Mesothelial cell of epicardium (in vitro differentiated cells): ENCODE measurements at regions not wholly inside any gene's neighbourhood (a gene's known extent, or its start where the extent isn't known, plus 50 kb on each side); places are given as distances from the start of the nearest gene placed in this dataset.

Source experiments
- DNase-seq, 2 experiments: peaks; one replicate each; pipeline ENCODE4 v3.0.0; 2021; ENCODE audit warnings: low spot score in 2 of 2; ENCODE audit not compliant: unreplicated experiment in 2 of 2
- H3K27ac Mint-ChIP-seq: 2 replicates; pipeline ENCODE4 v1.8.0; 2021; ENCODE audit warnings: mixed read lengths
- H3K27me3 Mint-ChIP-seq: 2 replicates; pipeline ENCODE4 v1.8.0; 2021; ENCODE audit warnings: low read depth, mixed read lengths
- H3K36me3 Mint-ChIP-seq: 2 replicates; pipeline ENCODE4 v1.8.0; 2021; ENCODE audit warnings: mixed read lengths
- H3K4me1 Mint-ChIP-seq: 2 replicates; pipeline ENCODE4 v1.8.0; 2021; ENCODE audit warnings: mixed read lengths
- H3K4me3 Mint-ChIP-seq: 2 replicates; pipeline ENCODE4 v1.8.0; 2021; ENCODE audit warnings: mild to moderate bottlenecking, moderate library complexity, mixed read lengths
- H3K9me3 Mint-ChIP-seq: 2 replicates; pipeline ENCODE4 v1.8.0; 2021; ENCODE audit warnings: mixed read lengths
- TF ChIP-seq, protein P1 (sequence below): fragments of 200-600 bp; sonication (generic); IDR thresholded peaks from one replicate; pipeline ENCODE4 v1.5.0; 2021; ENCODE audit warnings: antibody characterized with exemption; ENCODE audit not compliant: unreplicated experiment

DNA sequence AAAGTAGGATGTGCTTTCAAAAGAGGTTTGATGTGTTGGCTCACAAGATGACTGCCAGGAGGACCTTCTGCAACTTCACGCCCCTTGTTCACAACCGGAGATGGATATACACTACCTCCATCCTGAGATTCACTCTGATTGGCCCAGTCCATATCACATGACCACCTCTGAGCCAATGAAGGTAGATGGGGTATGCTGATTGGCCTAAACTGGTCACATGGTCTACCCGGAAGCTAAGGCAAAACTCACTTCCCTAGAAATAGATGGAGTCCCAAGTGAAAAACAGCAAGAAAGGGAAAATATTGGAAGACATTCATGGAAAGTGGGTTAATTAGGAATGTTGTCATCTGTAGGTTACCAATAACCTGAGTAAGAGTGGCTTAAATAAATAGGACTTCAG lies 119.7 kb upstream of the MRI1 start:
- Mint-ChIP-seq H3K4me3 (no peak overlapping the region), H3K36me3 (no peaks in the 10 kb centered on the region), H3K4me1 (no peaks in the 10 kb centered on the region), H3K9me3 (peaks cover 11% of the 10 kb centered on the region), H3K27ac (no peak overlapping the region), H3K27me3 (peaks cover 3% of the 10 kb centered on the region)
- TF ChIP-seq, protein P1, sequence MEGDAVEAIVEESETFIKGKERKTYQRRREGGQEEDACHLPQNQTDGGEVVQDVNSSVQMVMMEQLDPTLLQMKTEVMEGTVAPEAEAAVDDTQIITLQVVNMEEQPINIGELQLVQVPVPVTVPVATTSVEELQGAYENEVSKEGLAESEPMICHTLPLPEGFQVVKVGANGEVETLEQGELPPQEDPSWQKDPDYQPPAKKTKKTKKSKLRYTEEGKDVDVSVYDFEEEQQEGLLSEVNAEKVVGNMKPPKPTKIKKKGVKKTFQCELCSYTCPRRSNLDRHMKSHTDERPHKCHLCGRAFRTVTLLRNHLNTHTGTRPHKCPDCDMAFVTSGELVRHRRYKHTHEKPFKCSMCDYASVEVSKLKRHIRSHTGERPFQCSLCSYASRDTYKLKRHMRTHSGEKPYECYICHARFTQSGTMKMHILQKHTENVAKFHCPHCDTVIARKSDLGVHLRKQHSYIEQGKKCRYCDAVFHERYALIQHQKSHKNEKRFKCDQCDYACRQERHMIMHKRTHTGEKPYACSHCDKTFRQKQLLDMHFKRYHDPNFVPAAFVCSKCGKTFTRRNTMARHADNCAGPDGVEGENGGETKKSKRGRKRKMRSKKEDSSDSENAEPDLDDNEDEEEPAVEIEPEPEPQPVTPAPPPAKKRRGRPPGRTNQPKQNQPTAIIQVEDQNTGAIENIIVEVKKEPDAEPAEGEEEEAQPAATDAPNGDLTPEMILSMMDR, result no peak
- DNase-seq, result no peak

DNA sequence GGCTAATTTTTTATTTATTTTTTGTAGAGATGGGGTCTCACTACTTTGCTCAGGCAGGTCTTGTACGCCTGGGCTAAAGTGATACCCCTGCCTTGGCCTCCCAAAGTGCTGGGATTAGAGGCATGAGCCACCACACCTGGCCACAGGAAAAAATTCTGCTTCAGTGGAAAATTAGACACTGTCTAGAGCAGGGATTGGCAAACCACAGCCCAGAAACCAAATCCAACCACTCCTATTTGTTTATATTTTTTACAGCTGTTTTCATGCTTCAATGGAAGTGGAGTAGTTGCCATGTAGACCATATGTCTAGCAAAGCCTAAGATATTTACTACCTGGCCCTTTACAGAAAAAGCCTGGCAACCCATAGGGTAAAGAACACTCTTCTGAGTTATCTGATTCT lies 123.7 kb upstream of the MRI1 start:
- Mint-ChIP-seq H3K36me3 (no peaks in the 10 kb centered on the region), H3K4me3 (no peak overlapping the region), H3K27ac (no peak overlapping the region), H3K4me1 (no peaks in the 10 kb centered on the region), H3K27me3 (peaks cover 7% of the 10 kb centered on the region), H3K9me3 (peaks cover 13% of the 10 kb centered on the region)
- DNase-seq, result no peak
- TF ChIP-seq, protein P1, result no peak

DNA sequence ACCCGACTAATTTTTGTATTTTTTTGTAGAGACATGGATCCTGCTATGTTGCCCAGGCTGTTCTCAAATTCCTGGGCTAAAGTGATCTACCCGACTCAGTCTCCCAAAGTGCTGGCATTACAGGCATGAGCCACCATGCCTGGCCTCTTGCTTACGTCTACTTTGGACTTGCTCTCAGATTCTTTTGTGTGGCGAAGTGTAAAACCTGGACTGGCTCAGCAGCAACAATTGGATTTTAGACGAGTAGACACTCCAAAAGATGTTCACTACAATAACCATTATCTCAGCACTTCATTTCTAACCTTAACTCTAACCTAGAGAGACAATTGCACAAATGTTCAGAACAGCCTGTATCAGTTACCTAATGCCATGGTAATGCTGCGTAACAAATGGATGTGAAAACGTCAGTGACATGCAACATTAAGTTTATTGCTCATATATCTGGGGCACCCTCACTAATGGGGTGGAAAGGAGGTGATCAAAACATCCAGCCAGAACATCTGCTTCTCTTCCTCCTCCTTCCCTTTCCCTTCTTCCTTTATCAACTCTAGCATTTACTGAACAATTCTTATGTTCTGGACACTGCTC lies 124.9 kb upstream of the MRI1 start:
- DNase-seq, result no peak
- Mint-ChIP-seq H3K9me3 (peaks cover 10% of the 10 kb centered on the region), H3K27ac (no peak overlapping the region), H3K4me3 (no peak overlapping the region), H3K27me3 (peaks cover 7% of the 10 kb centered on the region), H3K36me3 (no peaks in the 10 kb centered on the region), H3K4me1 (no peaks in the 10 kb centered on the region)
- TF ChIP-seq, protein P1, result no peak

DNA sequence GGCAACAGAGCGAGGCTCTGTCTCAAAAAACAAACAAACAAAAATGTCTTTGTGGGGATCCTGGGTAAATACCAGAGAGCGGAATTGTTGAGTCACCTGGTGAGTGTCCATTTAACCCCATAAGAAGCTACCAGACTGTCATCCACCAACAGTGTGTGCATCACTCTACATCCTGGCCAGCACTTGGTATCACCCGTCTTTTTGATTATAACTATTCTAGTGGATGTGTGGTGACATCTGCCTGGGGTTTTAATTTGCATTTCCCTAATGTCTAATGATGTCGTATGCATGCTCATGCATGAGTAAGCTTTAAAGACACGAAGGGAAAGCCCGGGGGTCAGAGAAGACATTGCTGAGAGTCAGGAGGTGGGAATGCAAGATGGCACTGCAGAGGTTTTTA lies 126.7 kb upstream of the MRI1 start:
- no peak overlapping the region for H3K27ac Mint-ChIP-seq
- no peak overlapping the region for H3K4me3 Mint-ChIP-seq
- no peaks in the 10 kb centered on the region for H3K36me3 Mint-ChIP-seq
- peaks cover 10% of the 10 kb centered on the region for H3K9me3 Mint-ChIP-seq
- H3K27me3 Mint-ChIP-seq, result peaks cover 10% of the 10 kb centered on the region
- no peak for DNase-seq
- H3K4me1 Mint-ChIP-seq, result no peaks in the 10 kb centered on the region
- TF ChIP-seq, protein P1, result no peak

DNA sequence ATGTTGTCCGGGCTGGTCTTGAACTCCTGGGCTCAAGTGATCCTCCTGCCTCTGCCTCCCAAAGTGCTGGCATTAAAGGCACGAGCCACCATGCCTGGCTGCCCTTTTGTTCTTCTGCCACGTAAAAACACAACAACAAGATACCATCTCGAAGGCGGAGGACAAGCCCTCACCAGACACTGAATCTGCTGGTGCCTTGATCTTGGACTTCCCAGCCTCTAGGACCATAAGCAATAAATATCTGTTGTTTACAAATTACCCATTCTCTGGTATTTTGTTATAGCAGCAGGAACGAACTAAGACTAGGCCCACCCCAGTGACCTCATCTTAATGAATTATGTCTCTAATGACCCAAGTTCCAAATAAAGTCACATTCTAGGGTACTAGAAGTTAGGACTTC lies 128.4 kb upstream of the CACNA1A start:
- H3K4me3 Mint-ChIP-seq, result no peak overlapping the region
- H3K4me1 Mint-ChIP-seq, result no peaks in the 10 kb centered on the region
- H3K27me3 Mint-ChIP-seq, result peaks cover 9% of the 10 kb centered on the region
- no peaks in the 10 kb centered on the region for H3K36me3 Mint-ChIP-seq
- peaks cover 9% of the 10 kb centered on the region for H3K9me3 Mint-ChIP-seq
- no peak for DNase-seq
- H3K27ac Mint-ChIP-seq, result no peak overlapping the region
- TF ChIP-seq, protein P1, result no peak

DNA sequence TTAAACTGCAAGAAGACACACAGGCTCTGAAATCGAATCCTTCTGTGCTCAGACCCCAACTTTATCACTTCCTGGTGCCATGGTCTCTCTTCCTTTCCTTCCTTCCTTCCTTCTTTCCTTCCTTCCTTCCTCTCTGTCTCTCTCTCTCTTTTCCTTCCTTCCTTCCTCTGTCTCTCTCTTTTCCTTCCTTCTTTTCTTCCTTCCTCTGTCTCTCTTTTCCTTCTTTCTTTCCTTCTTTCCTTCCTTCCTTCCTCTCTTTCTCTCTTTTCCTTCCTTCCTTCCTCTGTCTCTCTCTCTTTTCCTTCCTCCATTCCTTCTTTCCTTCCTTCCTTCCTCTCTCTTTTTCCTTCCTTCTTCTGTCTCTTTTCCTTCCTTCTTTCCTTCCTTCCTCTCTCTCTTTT lies 127.2 kb upstream of the CACNA1A start:
- TF ChIP-seq, protein P1, result no peak
- Mint-ChIP-seq H3K4me3 (no peak overlapping the region), H3K36me3 (no peaks in the 10 kb centered on the region), H3K27ac (no peak overlapping the region), H3K4me1 (no peaks in the 10 kb centered on the region), H3K9me3 (peaks cover 3% of the 10 kb centered on the region), H3K27me3 (peaks cover 5% of the 10 kb centered on the region)
- no peak for DNase-seq
